Endodermal cell (in vitro differentiated cells): ENCODE measurements at regions not wholly inside any gene's neighbourhood (a gene's known extent, or its start where the extent isn't known, plus 50 kb on each side); places are given as distances from the start of the nearest gene placed in this dataset.

Experiments
- DNase-seq: peaks from one replicate; pipeline ENCODE4 v3.0.0-alpha.2; 2017
- H3K27ac ChIP-seq: 2 replicates; pipeline ENCODE4 v1.5.1; 2013; ENCODE audit warnings: mild to moderate bottlenecking, low read depth, low read length, moderate library complexity
- H3K27me3 ChIP-seq: 2 replicates; pipeline ENCODE4 v1.6.1; 2013; ENCODE audit warnings: mild to moderate bottlenecking, low read length, moderate library complexity; ENCODE audit not compliant: insufficient read depth, control insufficient read depth, poor library complexity, severe bottlenecking
- H3K36me3 ChIP-seq: 2 replicates; pipeline ENCODE4 v1.7.0; 2013; ENCODE audit warnings: mild to moderate bottlenecking, low read length, moderate library complexity; ENCODE audit not compliant: control insufficient read depth, insufficient read depth
- H3K4me1 ChIP-seq: one replicate; pipeline ENCODE4 v1.7.0; 2013; ENCODE audit warnings: low read length; ENCODE audit not compliant: control insufficient read depth, insufficient read depth
- H3K4me3 ChIP-seq: 2 replicates; pipeline ENCODE4 v1.5.1; 2013; ENCODE audit warnings: mild to moderate bottlenecking, low read length, moderate library complexity
- H3K9ac ChIP-seq: 2 replicates; pipeline ENCODE4 v1.6.1; 2013; ENCODE audit warnings: mild to moderate bottlenecking, low read length, moderate library complexity; ENCODE audit not compliant: poor library complexity, severe bottlenecking; ENCODE audit errors: extremely low read depth
- H3K9me3 ChIP-seq: 2 replicates; pipeline ENCODE4 v1.6.1; 2013; ENCODE audit warnings: mild to moderate bottlenecking, low read length, moderate library complexity; ENCODE audit not compliant: control insufficient read depth
- H3K27ac Mint-ChIP-seq: 2 replicates; pipeline ENCODE4 v1.8.0; 2020; ENCODE audit warnings: mixed read lengths
- H3K27me3 Mint-ChIP-seq: 2 replicates; pipeline ENCODE4 v1.8.0; 2021; ENCODE audit warnings: mild to moderate bottlenecking, mixed read lengths; ENCODE audit not compliant: insufficient read depth
- H3K36me3 Mint-ChIP-seq: 2 replicates; pipeline ENCODE4 v1.8.0; 2020; ENCODE audit warnings: low read depth, mixed read lengths
- H3K4me1 Mint-ChIP-seq: 2 replicates; pipeline ENCODE4 v1.8.0; 2020; ENCODE audit warnings: mixed read lengths
- H3K4me3 Mint-ChIP-seq: 2 replicates; pipeline ENCODE4 v1.8.0; 2020; ENCODE audit warnings: mild to moderate bottlenecking, moderate library complexity, mixed read lengths
- H3K9me3 Mint-ChIP-seq: 2 replicates; pipeline ENCODE4 v1.8.0; 2020; ENCODE audit warnings: mild to moderate bottlenecking, mixed read lengths
- WGBS, 2 experiments: methylation state at CpG; one replicate each; pipeline versions ENCODE4 v1.1.5 to v1.1.7; 2013; ENCODE audit warnings: missing lambda C conversion rate in 2 of 2, mixed read lengths in 1 of 2; ENCODE audit not compliant: insufficient coverage in 1 of 2, insufficient read length in 1 of 2; 5-methylcytosine and 5-hydroxymethylcytosine counted together
- TF ChIP-seq, protein P1 (sequence below): fragments of 200-600 bp; sonication (generic); conservative IDR thresholded peaks from 2 replicates; pipeline ENCODE4 v1.5.0; 2021; ENCODE audit warnings: antibody characterized with exemption, mild to moderate bottlenecking

DNA sequence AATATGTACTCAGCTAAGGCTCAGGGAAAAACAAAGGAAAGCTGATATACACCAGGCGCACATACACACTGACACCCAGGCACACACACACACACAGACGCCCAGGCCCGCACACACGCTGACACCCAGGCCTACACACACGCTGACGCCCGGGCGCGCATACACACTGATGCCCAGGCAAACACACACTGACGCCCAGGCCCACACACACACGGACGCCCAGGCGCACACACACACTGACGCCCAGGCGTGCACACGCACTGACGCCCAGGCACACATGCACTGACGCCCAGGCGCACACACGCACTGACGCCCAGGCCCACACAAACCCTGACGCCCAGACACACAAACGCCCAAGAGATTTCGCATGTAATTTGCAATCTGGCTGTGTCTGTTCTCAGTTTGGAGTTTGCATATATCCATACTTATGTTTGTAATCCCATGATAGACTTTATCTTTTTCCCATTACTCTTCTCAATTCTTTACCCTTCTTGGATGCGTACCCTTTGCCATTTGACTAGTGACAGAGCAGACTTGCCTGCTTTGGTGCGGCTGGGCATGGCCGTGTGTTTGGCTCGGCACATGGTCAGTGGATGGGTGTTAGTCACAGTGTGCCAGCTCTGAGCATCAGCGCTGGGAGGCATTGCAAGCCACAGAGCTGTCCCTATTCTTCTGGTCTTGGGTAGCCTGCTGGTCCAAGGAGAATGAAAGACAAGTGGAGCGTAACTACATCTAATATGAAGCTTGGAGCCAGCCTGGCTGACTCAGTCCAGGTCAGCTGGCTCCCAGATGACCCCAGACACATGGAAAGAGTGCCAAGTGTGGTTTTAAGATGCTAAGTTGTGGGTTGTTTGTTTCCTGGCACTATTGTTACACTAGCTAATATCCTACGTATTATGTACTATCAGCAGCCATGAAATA lies 632.4 kb upstream of the ZFP42 start:
- Histone ChIP-seq H3K27ac (no peak overlapping the region), H3K4me3 (no peak overlapping the region), H3K9ac (no peak overlapping the region), H3K36me3 (no peaks in the 10 kb centered on the region), H3K4me1 (no peaks in the 10 kb centered on the region), H3K9me3 (no peaks in the 10 kb centered on the region), H3K27me3 (no peaks in the 10 kb centered on the region)
- H3K9me3 Mint-ChIP-seq, result no peaks in the 10 kb centered on the region
- 95 to 99% methylated on average over 22 to 31 of the region's 31 CpGs for WGBS, 2 experiments
- no peaks in the 10 kb centered on the region for H3K27me3 Mint-ChIP-seq
- H3K36me3 Mint-ChIP-seq, result no peaks in the 10 kb centered on the region
- H3K4me3 Mint-ChIP-seq, result no peak overlapping the region
- TF ChIP-seq, protein P1, sequence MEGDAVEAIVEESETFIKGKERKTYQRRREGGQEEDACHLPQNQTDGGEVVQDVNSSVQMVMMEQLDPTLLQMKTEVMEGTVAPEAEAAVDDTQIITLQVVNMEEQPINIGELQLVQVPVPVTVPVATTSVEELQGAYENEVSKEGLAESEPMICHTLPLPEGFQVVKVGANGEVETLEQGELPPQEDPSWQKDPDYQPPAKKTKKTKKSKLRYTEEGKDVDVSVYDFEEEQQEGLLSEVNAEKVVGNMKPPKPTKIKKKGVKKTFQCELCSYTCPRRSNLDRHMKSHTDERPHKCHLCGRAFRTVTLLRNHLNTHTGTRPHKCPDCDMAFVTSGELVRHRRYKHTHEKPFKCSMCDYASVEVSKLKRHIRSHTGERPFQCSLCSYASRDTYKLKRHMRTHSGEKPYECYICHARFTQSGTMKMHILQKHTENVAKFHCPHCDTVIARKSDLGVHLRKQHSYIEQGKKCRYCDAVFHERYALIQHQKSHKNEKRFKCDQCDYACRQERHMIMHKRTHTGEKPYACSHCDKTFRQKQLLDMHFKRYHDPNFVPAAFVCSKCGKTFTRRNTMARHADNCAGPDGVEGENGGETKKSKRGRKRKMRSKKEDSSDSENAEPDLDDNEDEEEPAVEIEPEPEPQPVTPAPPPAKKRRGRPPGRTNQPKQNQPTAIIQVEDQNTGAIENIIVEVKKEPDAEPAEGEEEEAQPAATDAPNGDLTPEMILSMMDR, result no peak
- no peak for DNase-seq
- no peak overlapping the region for H3K27ac Mint-ChIP-seq
- H3K4me1 Mint-ChIP-seq, result no peaks in the 10 kb centered on the region

DNA sequence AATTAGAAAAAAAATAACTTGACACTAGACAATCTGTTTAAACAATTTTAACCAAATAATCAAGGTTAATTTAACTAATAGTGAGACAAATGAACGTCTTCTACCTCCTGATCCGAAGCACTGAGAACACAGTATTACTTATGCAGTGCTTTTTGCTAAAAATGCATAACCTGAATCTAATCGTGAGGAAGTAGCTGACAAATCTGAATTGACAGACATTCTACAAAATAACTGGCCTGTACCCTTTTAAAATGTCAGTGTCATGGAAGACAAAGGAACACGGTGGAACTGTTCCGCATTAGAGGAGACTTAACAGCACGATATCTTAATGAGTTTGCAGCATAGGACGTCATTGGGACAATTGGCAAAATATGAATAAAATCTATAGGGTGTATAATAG lies 631.2 kb upstream of the ZFP42 start:
- Mint-ChIP-seq H3K27me3 (no peaks in the 10 kb centered on the region), H3K4me1 (no peaks in the 10 kb centered on the region), H3K9me3 (no peaks in the 10 kb centered on the region), H3K36me3 (no peaks in the 10 kb centered on the region), H3K4me3 (no peak overlapping the region), H3K27ac (no peak overlapping the region)
- TF ChIP-seq, protein P1, result no peak
- 95 to 96% methylated on average over 5 to 7 of the region's 7 CpGs for WGBS, 2 experiments
- no peaks in the 10 kb centered on the region for H3K27me3 ChIP-seq
- no peak for DNase-seq
- no peaks in the 10 kb centered on the region for H3K36me3 ChIP-seq
- H3K4me1 ChIP-seq, result no peaks in the 10 kb centered on the region
- H3K27ac ChIP-seq, result no peak overlapping the region
- H3K4me3 ChIP-seq, result no peak overlapping the region
- no peaks in the 10 kb centered on the region for H3K9me3 ChIP-seq
- no peak overlapping the region for H3K9ac ChIP-seq

DNA sequence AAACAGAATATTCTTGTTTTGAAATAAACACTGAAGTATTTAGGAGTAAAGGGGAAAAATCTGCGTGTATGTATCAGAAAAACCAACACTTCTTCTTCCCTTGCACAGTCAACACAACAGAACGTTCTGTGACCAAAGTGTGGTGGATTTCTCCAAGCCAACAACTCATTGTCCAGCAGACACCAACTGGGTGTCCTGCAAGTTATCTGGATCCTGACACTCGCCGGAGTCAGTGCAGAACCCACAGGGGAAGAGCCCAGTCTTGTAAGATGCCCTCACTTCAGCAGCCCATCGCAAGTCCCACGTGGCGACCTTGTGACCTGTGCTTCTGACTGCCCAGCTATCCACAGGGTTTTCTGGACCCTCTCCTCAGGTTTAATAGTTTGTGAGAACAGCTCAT lies 630.7 kb upstream of the ZFP42 start:
- no peaks in the 10 kb centered on the region for H3K4me1 Mint-ChIP-seq
- 96 to 100% methylated on average over 1 to 7 of the region's 7 CpGs for WGBS, 2 experiments

More for the DNA sequence above, 630.7 kb upstream of the ZFP42 start:
- no peak for DNase-seq
- TF ChIP-seq, protein P1, result no peak
- no peak overlapping the region for H3K9ac ChIP-seq
- no peak overlapping the region for H3K27ac Mint-ChIP-seq
- H3K4me1 ChIP-seq, result no peaks in the 10 kb centered on the region
- H3K27me3 Mint-ChIP-seq, result no peaks in the 10 kb centered on the region
- no peaks in the 10 kb centered on the region for H3K27me3 ChIP-seq
- H3K27ac ChIP-seq, result no peak overlapping the region
- H3K36me3 Mint-ChIP-seq, result no peaks in the 10 kb centered on the region
- H3K4me3 Mint-ChIP-seq, result no peak overlapping the region
- no peaks in the 10 kb centered on the region for H3K9me3 Mint-ChIP-seq
- no peaks in the 10 kb centered on the region for H3K36me3 ChIP-seq
- H3K9me3 ChIP-seq, result no peaks in the 10 kb centered on the region
- no peak overlapping the region for H3K4me3 ChIP-seq
